Chondrocyte (in vitro differentiated cells): ENCODE measurements at regions not wholly inside any gene's neighbourhood (a gene's known extent, or its start where the extent isn't known, plus 50 kb on each side); places are given as distances from the start of the nearest gene placed in this dataset.

Experiments used
- DNase-seq: peaks from one replicate; pipeline ENCODE4 v3.0.0; 2021; ENCODE audit warnings: mixed read lengths, low spot score
- H3K27ac Mint-ChIP-seq: one replicate; pipeline ENCODE4 v1.8.0; 2021; ENCODE audit warnings: mild to moderate bottlenecking, moderate library complexity, mixed read lengths; ENCODE audit not compliant: unreplicated experiment
- H3K27me3 Mint-ChIP-seq: 2 replicates; pipeline ENCODE4 v1.8.0; 2021; ENCODE audit warnings: low read depth, mixed read lengths
- H3K36me3 Mint-ChIP-seq: 2 replicates; pipeline ENCODE4 v1.8.0; 2021; ENCODE audit warnings: low read depth, mixed read lengths
- H3K4me1 Mint-ChIP-seq: 2 replicates; pipeline ENCODE4 v1.8.0; 2021; ENCODE audit warnings: low read depth, mild to moderate bottlenecking, mixed read lengths
- H3K4me3 Mint-ChIP-seq: one replicate; pipeline ENCODE4 v1.8.0; 2021; ENCODE audit warnings: mild to moderate bottlenecking, moderate library complexity, mixed read lengths; ENCODE audit not compliant: unreplicated experiment
- H3K9me3 Mint-ChIP-seq: 2 replicates; pipeline ENCODE4 v1.8.0; 2021; ENCODE audit warnings: low read depth, mixed read lengths
- TF ChIP-seq, protein P1 (sequence below): fragments of 200-600 bp; sonication (generic); IDR thresholded peaks from 2 replicates; pipeline ENCODE4 v1.5.0; 2021; ENCODE audit warnings: antibody characterized with exemption, mild to moderate bottlenecking, moderate library complexity

DNA sequence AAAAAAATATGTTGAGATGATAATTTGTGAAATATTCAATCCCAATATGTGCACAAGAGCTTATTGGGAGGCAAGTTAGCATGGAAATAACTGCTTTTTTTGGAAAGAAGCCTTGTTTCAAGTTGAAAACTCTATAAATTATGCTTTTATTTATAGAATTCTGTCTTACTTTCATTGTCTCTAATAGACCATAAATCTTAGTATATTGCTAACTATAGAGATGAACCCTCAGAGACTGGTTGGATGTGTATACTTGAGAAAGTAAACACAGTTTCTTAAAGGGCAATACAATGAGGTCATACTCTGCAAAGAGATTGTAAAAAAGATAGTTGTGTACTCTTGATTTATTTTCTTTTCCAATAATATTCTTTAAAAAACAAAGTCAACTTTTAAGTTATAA lies 530.3 kb downstream of the SPATA31D1 start:
- Mint-ChIP-seq H3K27ac (no peak overlapping the region), H3K4me3 (no peak overlapping the region), H3K4me1 (no peaks in the 10 kb centered on the region), H3K36me3 (no peaks in the 10 kb centered on the region), H3K27me3 (peaks cover 9% of the 10 kb centered on the region), H3K9me3 (no peaks in the 10 kb centered on the region)
- no peak for DNase-seq
- TF ChIP-seq, protein P1, sequence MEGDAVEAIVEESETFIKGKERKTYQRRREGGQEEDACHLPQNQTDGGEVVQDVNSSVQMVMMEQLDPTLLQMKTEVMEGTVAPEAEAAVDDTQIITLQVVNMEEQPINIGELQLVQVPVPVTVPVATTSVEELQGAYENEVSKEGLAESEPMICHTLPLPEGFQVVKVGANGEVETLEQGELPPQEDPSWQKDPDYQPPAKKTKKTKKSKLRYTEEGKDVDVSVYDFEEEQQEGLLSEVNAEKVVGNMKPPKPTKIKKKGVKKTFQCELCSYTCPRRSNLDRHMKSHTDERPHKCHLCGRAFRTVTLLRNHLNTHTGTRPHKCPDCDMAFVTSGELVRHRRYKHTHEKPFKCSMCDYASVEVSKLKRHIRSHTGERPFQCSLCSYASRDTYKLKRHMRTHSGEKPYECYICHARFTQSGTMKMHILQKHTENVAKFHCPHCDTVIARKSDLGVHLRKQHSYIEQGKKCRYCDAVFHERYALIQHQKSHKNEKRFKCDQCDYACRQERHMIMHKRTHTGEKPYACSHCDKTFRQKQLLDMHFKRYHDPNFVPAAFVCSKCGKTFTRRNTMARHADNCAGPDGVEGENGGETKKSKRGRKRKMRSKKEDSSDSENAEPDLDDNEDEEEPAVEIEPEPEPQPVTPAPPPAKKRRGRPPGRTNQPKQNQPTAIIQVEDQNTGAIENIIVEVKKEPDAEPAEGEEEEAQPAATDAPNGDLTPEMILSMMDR = no peak

DNA sequence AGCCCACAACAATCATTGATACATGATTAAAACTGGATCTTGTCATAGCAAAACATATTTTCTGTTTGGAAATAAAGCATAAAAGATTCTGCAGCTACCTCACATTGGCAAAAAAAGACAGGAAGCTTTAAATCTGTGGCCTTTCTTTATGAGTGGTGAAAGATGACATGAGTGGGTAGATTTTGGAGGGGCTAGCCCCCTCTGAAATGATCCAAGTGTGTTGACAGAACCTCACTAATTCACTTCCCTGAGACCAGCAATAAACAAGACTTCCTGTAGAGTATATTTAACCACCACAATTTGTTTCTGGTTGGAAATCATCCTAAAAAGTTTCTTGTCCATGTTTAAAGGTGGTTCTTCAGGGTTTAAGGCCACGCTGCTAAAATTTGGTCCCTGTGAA lies 530.8 kb downstream of the SPATA31D1 start:
- no peak for DNase-seq
- no peak overlapping the region for H3K27ac Mint-ChIP-seq
- TF ChIP-seq, protein P1 = no peak
- peaks cover 9% of the 10 kb centered on the region for H3K27me3 Mint-ChIP-seq
- H3K4me3 Mint-ChIP-seq = no peak overlapping the region
- no peaks in the 10 kb centered on the region for H3K36me3 Mint-ChIP-seq
- no peaks in the 10 kb centered on the region for H3K9me3 Mint-ChIP-seq
- H3K4me1 Mint-ChIP-seq = no peaks in the 10 kb centered on the region

- TF ChIP-seq, protein P1 = no peak
- Mint-ChIP-seq H3K4me1 (peaks cover 6% of the 10 kb centered on the region), H3K27me3 (peaks cover 5% of the 10 kb centered on the region), H3K9me3 (peaks cover 25% of the 10 kb centered on the region), H3K27ac (no peak overlapping the region), H3K36me3 (peaks cover 8% of the 10 kb centered on the region), H3K4me3 (no peak overlapping the region)
- no peak for DNase-seq
Measured at GRCh38 chr9:82524407-82524806, 535.8 kb downstream of the SPATA31D1 start.

DNA sequence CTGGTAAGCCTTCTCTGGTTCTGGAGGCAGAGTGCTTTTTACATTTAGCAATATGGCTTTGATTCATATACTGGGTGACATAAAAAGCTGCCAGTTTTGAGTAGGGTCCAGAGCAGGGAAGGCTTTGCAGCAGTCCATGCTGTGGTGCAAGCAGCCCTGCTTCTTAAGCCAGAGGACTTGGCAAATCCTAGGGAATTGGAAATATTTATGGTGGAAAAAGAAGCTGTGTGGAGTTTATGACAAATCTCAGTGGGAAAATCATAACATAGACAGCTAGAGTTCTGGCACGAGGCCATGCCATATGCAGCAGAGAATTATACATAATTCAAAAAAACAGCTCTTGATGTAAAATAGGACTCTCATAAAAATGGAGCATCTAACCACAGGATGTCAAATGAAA lies 536.4 kb downstream of the RASEF start:
- DNase-seq = no peak
- Mint-ChIP-seq H3K27me3 (no peaks in the 10 kb centered on the region), H3K9me3 (peaks cover 30% of the 10 kb centered on the region), H3K36me3 (peaks cover 9% of the 10 kb centered on the region), H3K4me1 (peaks cover 6% of the 10 kb centered on the region), H3K4me3 (no peak overlapping the region), H3K27ac (no peak overlapping the region)
- TF ChIP-seq, protein P1 = no peak

DNA sequence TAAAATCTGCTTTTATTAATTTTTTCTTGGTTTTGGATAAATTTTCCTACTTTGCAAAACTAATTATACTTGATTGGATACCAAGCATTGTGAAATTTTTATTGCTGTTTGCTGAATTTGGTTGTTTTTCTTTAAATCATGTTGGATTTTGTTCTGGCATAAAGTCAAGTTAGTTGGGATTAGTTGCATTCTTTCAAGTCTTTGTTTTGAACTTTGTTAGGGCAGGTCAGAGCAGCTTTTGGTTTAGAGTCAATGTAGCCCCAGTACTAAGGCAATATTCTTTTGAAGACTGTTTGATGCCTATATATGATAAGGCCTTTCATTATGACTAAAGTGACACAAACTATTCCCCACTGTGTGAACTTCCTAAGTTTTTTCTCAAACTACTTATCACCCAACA lies 531.1 kb downstream of the RASEF start:
- no peak overlapping the region for H3K4me3 Mint-ChIP-seq
- peaks cover 2% of the 10 kb centered on the region for H3K4me1 Mint-ChIP-seq
- no peak for DNase-seq
- H3K9me3 Mint-ChIP-seq = peaks cover 20% of the 10 kb centered on the region
- H3K36me3 Mint-ChIP-seq = peaks cover 9% of the 10 kb centered on the region
- TF ChIP-seq, protein P1 = no peak
- H3K27me3 Mint-ChIP-seq = no peaks in the 10 kb centered on the region
- H3K27ac Mint-ChIP-seq = no peak overlapping the region
